Pancreas (tissue), 10 donors: ENCODE measurements at regions not wholly inside any gene's neighbourhood (a gene's known extent, or its start where the extent isn't known, plus 50 kb on each side); places are given as distances from the start of the nearest gene placed in this dataset.

Experiments used
- ATAC-seq, 4 donors: fragments of 200-7000 bp; cut with Tn5 transposase; one replicate each; pipeline versions ENCODE4 v1.8.0 to v1.9.1; 2020; ENCODE audit warnings: mild to moderate bottlenecking in 4 of 4, moderate library complexity in 4 of 4
- DNase-seq, 6 donors: peaks; one replicate each; pipeline ENCODE4 v3.0.0-alpha.2; 2020
- FAIRE-seq: peaks from 2 replicates; lab custom pipeline; 2012; peaks lifted over from hg19 to GRCh38; lab: Jason Lieb, UNC
- H3K27ac ChIP-seq, 4 donors: fragments of 200-600 bp; sonication (generic); 1 replicate in 3 of 4; 2 replicates in 1 of 4; pipeline versions ENCODE4 v1.5.0 to v1.8.0; 2020
- H3K27me3 ChIP-seq, 4 donors: fragments of 200-600 bp; one replicate each; pipeline ENCODE4 v1.8.0; 2021
- H3K36me3 ChIP-seq, 3 donors: fragments of 200-600 bp; sonication (generic) in 1 of 3; one replicate each; pipeline versions ENCODE4 v1.5.0 to v1.8.0; 2020 to 2021
- H3K4me1 ChIP-seq, 3 donors: fragments of 200-600 bp; one replicate each; pipeline ENCODE4 v1.8.0; 2021
- H3K4me3 ChIP-seq, 4 donors: fragments of 200-600 bp; sonication (generic) in 2 of 4; one replicate each; pipeline versions ENCODE4 v1.5.0 to v1.8.0; 2020 to 2021
- H3K9me3 ChIP-seq, 4 donors: fragments of 200-600 bp; one replicate each; pipeline ENCODE4 v1.8.0; 2021
- CTCF ChIP-seq, 4 donors: fragments of 200-600 bp; sonication (generic) in 3 of 4; IDR thresholded peaks; one replicate each; pipeline versions ENCODE4 v1.5.0 to v1.8.0; 2021; ENCODE audit warnings: antibody characterized with exemption in 4 of 4
- WGBS, 2 donors: extraction: QIAGEN DNeasy Blood & Tissue Kit; methylation state at CpG; one replicate each; pipeline ENCODE4 v1.1.7; 2013; 5-methylcytosine and 5-hydroxymethylcytosine counted together
- intact Hi-C, 3 donors: fragments of 100-400 bp; cut with DNase I; formaldehyde crosslinking; loops; one replicate each; pipeline versions ENCODE4 v1.11.1 to v1.14.2; 2022
- donor health status: healthy with polysubstance abuse.
- donor health status: DM: no; HTN: no; CAD: no; lungs with moderate emphysema.
- donor health status: DM: no; HTN: no; CAD: no.
- donor health status: control.
- donor health status: control.
- donor health status: Bipolar disorder and iron deficiency.
- donor health status: DM: yes; HTN: yes; CAD: no.
- donor health status: DM: no; HTN: no; CAD: no.
- donor health status: DM: no; HTN: no; CAD: no.
- donor health status: DM: yes; HTN: yes; CAD: no.

- Histone ChIP-seq H3K27me3 (no peaks in the 10 kb centered on the region), H3K4me1 (peaks cover 0 to 9% (median 0%) of the 10 kb centered on the region in 3 donors), H3K27ac (no peak overlapping the region), H3K36me3 (no peaks in the 10 kb centered on the region), H3K9me3 (no peaks in the 10 kb centered on the region), H3K4me3 (no peak overlapping the region)
- no peak for DNase-seq
- no peak for TF ChIP-seq CTCF (IDR thresholded peaks at IDR 0.05)
- no peak for ATAC-seq
- FAIRE-seq, result no peak
- 87 to 90% methylated on average over 5 of the region's 5 CpGs for WGBS, 2 donors
- intact Hi-C loops, result no loop called here
Observed at GRCh38 chr5:36440300-36440699, 138.6 kb upstream of the RANBP3L start.

- no peak overlapping the region for H3K4me3 ChIP-seq
Observed at GRCh38 chr5:36441280-36441679, 139.6 kb upstream of the RANBP3L start.

GRCh38 chr5:36442352-36442751 lies 140.7 kb upstream of the RANBP3L start:
- Histone ChIP-seq H3K9me3 (no peaks in the 10 kb centered on the region), H3K27me3 (no peaks in the 10 kb centered on the region), H3K27ac (peak overlapping the region in 1 of 4 donors; percentile 13), H3K36me3 (no peaks in the 10 kb centered on the region), H3K4me3 (no peak overlapping the region), H3K4me1 (peaks cover 0 to 9% (median 0%) of the 10 kb centered on the region in 3 donors)
- ATAC-seq, result peak; percentile 43 to 76 (median 59)
- intact Hi-C loops, result no loop called here
- DNase-seq, result peak in 1 of 6 donors; percentile 23
- no peak for TF ChIP-seq CTCF (IDR thresholded peaks at IDR 0.05)
- 66 to 70% methylated on average over 7 of the region's 7 CpGs for WGBS, 2 donors
- FAIRE-seq, result no peak

More at GRCh38 chr5:36441280-36441679, 139.6 kb upstream of the RANBP3L start:
- Histone ChIP-seq H3K27me3 (no peaks in the 10 kb centered on the region), H3K9me3 (no peaks in the 10 kb centered on the region), H3K27ac (no peak overlapping the region), H3K36me3 (no peaks in the 10 kb centered on the region), H3K4me1 (peaks cover 0 to 9% (median 0%) of the 10 kb centered on the region in 3 donors)
- no peak for FAIRE-seq
- WGBS, 2 donors, result 84 to 96% methylated on average over 1 of the region's 1 CpG
- intact Hi-C loops, result no loop called here
- no peak for DNase-seq
- ATAC-seq, result no peak
- TF ChIP-seq CTCF (IDR thresholded peaks at IDR 0.05), result no peak

- ATAC-seq, result peak in 1 of 4 donors; percentile 13
- no peaks in the 10 kb centered on the region for H3K27me3 ChIP-seq
- H3K4me1 ChIP-seq, result peaks cover 0 to 9% (median 0%) of the 10 kb centered on the region in 3 donors
- intact Hi-C loops, result no loop called here
- H3K27ac ChIP-seq, result peak overlapping the region in 1 of 4 donors; percentile 13
- WGBS, 2 donors, result 27 to 28% methylated on average over 1 of the region's 1 CpG
- H3K4me3 ChIP-seq, result no peak overlapping the region
- DNase-seq, result no peak
- no peak for TF ChIP-seq CTCF (IDR thresholded peaks at IDR 0.05)
- H3K9me3 ChIP-seq, result no peaks in the 10 kb centered on the region
- H3K36me3 ChIP-seq, result no peaks in the 10 kb centered on the region
- FAIRE-seq, result no peak
Observed at GRCh38 chr5:36442796-36443195, 141.1 kb upstream of the RANBP3L start.

GRCh38 chr5:36443941-36444340 lies 142.2 kb upstream of the RANBP3L start:
- Histone ChIP-seq H3K4me3 (no peak overlapping the region), H3K4me1 (peaks cover 0 to 9% (median 0%) of the 10 kb centered on the region in 3 donors), H3K9me3 (no peaks in the 10 kb centered on the region), H3K36me3 (no peaks in the 10 kb centered on the region), H3K27ac (peak overlapping the region in 1 of 4 donors; percentile 38), H3K27me3 (no peaks in the 10 kb centered on the region)
- intact Hi-C loops, result no loop called here
- no peak for ATAC-seq
- no peak for FAIRE-seq
- no peak for DNase-seq
- TF ChIP-seq CTCF (IDR thresholded peaks at IDR 0.05), result no peak
- 82 to 94% methylated on average over 3 of the region's 3 CpGs for WGBS, 2 donors
